Breast epithelium (tissue), 3 donors: ENCODE measurements at regions not wholly inside any gene's neighbourhood (a gene's known extent, or its start where the extent isn't known, plus 50 kb on each side); places are given as distances from the start of the nearest gene placed in this dataset.

Source experiments
- CTCF ChIP-seq, 3 donors: fragments of 450-650 bp; IDR thresholded peaks; one replicate each; pipeline ENCODE4 v1.5.1; 2016 to 2017; ENCODE audit warnings: antibody characterized with exemption in 3 of 3, mild to moderate bottlenecking in 3 of 3, moderate library complexity in 3 of 3
- POLR2A ChIP-seq: fragments of 450-650 bp; IDR thresholded peaks from one replicate; pipeline ENCODE4 v1.6.1; 2016; ENCODE audit warnings: antibody characterized with exemption, mild to moderate bottlenecking, moderate library complexity
- POLR2AphosphoS5 ChIP-seq, 3 donors: sonication (generic); formaldehyde crosslinking; IDR thresholded peaks; one replicate each; pipeline ENCODE4 v1.6.1; 2017; ENCODE audit warnings: antibody characterized with exemption in 3 of 3

GRCh38 chrX:129144172-129145038 lies 378.9 kb downstream of the SMARCA1 start:
- TF ChIP-seq CTCF (IDR thresholded peaks at IDR 0.05), result no peak
- TF ChIP-seq POLR2AphosphoS5 (IDR thresholded peaks at IDR 0.05), result no peak
- no peak for TF ChIP-seq POLR2A
